ENCODE measurements at regions not wholly inside any gene's neighbourhood (a gene's known extent, or its start where the extent isn't known, plus 50 kb on each side); places are given as distances from the start of the nearest gene placed in this dataset.

- no peak for TF ChIP-seq CTCF (conservative IDR thresholded peaks at IDR 0.05)
- no peak for TF ChIP-seq ZFX (IDR thresholded peaks at IDR 0.05)
Observed at GRCh38 chr10:31693491-31693890, 235.1 kb downstream of the ARHGAP12 start.
